Activated gamma-delta T cell treated with Interleukin-2 at 50 U/mL for 16 hours (primary cell): ENCODE measurements at regions not wholly inside any gene's neighbourhood (a gene's known extent, or its start where the extent isn't known, plus 50 kb on each side); places are given as distances from the start of the nearest gene placed in this dataset.
"Not testable (repeated sequence)": the region's sequence is repeated elsewhere in the genome, so short reads cannot be mapped to it uniquely, and the experiment has no call there.

Source experiments
- DNase-seq: peaks from one replicate; pipeline ENCODE4 v3.0.0-alpha.2; 2020

DNA sequence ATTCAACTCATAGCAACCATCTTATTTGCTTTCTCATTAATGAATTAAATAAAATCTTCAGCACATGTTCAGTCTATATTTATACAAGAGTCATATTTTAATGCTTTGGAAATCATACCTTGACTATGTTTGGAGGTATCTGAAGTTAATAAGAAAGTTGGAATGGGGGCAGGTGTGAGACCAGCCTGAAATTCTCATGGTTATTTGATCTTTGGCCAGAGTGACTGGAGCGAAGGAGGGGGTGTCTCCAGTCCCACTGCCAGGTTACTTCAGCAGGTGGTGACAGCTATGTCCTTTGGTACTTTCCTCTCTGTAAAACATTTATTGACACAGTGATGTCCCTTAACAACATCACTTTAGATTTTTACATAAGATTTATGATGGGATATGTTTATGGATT, 318.1 kb upstream of the SGCD start:
- no peak for DNase-seq

DNA sequence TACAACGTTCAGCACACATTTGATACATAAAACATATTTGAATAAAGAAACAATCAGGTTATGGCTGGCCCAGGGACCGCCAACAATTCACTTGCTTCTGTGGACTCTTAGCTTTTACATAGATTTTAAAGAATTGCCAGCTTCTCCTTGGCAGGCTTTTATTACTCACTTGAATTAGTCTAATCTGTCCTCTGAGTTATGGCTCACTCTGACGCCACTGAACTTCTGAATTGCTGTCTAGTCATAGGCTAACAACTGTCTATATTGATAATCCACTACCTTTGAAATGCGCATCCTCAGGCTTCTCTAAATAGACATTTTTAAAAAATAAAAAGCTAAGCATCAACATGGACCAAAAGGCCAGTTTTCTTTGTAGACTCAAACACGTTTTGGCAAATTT, 317.4 kb upstream of the SGCD start:
- DNase-seq = no peak

DNA sequence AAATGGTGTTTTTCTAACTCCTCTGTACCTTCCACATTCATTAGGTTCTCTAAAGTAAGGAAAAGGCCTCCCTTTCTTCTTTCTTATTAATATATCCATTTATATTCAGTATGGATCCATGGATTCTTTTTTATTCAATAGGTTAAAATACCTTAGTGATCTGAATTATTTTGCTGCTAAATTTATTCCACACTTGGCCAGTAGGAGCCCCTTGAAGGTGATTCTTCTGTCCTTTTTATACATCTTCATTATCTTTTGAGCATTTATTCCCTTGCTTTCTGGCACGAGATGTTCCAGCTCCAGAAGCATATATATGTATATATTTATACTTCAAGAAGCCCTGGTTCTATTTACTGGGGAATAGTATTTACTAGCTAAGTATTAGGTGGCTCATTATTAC, 311.8 kb upstream of the SGCD start:
- no peak for DNase-seq

DNA sequence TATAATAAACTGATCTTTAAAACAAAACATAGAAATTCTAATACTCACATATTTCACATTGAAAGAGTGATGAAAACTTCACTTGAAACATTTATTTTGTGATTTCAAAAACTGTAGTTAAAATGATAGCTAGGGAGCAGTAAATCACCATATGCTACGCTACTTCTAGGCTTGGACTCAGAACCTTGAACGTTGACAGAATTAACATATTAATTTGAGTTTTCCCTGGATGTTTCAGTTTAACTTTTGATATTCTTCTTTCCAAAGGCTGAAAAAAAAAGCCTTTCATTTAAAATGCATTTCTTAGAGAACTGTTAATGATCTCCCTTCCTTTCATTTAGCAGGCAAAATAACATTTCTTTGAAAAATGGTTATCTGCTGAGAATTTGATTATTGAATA, 307.8 kb upstream of the SGCD start:
- no peak for DNase-seq

DNA sequence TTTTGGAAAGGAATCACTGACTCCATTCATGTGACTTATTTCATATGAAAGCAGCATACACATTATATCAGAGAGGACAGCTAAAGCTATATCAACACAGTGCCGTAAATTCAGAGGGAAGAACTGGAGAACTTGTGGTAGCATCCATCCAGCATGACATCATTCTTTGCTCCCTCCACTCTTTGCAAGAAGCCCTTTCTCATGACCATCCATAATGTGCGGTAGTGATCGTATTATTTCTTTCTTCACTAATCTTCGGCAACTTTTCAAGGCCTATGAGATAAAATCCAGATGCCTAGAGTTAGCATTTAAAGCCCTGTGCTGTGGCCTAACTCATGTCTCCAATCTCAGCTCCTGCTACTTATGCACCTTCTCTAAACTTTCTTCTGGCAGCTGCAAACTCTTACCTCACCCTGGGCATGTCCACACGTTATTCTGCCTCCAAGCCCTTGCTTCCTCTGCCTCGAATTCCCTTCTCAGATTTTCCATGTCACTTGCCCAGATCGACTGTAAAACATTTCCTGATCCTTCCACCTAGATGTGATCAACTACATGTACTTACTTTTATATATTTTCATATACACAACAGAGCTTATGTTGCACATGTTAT, 307.3 kb upstream of the SGCD start:
- no peak for DNase-seq

DNA sequence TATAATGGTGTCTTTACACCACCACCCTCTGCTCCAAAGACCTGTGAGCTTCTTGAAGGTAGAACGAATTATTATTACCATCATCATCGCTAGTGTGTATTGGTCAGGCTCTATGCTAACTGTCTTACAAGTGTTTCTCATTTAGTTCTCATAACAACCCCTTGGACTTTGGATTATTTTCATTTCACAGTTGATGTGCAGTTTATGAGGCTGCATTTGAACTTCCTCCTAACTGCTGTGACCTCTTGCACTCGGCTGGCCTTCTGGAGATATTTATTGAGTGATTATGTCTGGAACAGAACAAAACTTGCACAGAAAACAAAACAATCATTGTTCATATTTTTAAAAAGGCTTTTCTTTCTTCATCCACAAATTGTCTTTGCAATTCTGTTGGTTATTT, 306.3 kb upstream of the SGCD start:
- no peak for DNase-seq

DNA sequence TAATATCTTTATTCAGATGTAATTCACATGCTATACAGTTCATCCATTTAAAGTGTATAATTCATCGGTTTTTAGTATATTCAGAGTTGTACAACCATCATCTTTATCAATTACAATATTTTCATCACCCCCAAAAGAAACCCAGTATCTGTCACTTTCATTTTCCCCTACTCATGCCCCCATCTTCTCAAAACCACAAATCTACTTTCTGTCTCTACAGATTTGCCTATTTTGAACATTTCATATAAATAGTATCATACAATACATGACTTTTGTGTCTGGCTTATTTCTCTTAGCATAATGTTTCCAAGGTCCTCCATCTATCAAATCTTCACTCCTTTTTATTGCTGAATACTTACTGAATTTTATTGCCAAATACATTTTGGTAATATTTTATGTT, 305.1 kb upstream of the SGCD start:
- no peak for DNase-seq

DNA sequence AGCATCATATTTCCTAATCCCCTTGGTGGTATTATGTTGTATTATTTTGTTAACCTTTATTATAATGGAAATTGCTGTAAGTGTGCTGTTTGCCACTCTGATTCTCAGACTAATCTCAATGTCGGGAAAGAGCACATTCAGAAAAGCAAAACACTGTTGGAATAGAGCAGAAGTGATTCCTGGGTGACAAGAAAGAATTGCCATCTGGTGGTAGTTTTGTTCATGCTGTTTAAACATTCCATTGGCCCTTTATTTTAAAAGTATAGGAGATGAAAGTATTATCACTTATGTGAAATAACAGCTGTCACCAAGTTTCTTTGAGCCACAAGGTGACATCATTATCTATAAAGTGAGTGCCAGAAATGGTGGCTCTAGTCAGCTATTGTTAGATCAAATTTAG, 301.3 kb upstream of the SGCD start:
- no peak for DNase-seq

DNA sequence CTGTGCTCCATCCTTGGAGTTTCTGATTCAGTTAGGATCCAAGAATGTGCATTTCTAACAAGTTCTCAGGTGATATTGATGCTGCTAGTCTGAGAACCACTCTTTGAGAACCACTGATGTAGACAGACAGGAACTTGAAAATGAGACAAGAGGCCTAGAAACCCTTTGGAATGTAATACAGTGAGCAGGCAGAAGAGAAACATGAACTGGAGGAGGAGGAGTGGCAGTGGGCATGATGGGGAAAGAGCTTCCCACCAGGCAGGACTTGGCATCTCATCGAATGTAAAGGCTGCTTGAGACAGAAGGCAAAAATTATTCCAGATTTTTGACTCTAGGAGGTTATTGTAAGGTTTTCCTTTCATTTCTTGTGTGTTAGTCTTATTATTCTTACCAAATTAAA, 295.8 kb upstream of the SGCD start:
- no peak for DNase-seq

DNA sequence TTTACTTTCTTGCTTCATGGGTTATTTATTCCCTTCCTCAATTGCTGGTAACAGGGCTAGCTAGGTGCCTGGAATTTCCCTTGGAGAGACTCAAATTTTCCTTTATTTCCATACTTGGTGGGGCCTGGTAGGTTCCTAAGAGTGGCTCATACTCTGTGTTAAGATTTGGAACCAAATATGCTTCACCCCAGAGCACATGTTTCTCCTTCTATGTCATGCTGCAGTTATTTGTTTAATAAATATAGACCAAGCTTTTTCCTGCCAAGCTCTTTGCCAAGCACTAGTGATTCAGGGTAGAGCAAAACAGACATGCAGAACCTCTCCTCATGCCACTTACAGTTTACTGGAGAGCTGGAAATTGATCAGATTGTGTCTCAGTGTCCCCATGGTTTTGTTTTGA, 290.3 kb upstream of the SGCD start:
- DNase-seq = no peak

DNA sequence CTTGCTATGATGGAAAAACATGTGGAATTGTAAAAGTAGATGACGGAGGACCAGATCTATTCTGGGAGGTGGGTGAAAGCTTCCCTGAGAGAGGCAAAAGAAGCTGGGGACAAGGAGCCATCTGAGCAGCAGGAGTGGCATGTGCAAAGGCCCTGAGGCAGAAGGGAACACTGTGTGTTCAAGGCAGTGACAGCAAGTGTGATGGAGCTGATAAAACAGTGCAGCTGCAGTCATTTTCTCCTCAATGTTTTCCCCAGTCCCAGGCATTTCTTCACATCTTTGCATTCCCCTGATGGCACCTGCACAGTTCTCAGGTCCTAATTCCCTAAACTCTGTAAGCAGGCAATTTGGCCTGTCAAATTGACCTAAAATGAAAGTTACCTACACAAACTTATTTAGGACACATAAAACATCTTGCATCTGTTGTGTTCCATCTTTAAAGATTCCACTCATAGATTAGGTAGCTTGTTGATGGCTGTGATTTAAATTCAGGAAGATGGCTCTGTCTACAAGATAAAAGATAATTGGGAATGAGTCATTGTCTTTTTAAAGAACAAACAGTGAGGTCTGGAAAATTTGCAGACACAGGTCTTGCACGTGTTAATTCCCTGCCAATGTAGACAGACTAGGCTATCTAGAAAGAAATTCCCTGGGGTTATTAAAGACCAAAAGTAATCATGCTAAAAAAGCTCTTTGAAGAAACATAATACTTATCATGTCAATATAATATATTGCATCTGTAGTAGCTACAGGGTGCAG, 289.6 kb upstream of the SGCD start:
- no peak for DNase-seq

DNA sequence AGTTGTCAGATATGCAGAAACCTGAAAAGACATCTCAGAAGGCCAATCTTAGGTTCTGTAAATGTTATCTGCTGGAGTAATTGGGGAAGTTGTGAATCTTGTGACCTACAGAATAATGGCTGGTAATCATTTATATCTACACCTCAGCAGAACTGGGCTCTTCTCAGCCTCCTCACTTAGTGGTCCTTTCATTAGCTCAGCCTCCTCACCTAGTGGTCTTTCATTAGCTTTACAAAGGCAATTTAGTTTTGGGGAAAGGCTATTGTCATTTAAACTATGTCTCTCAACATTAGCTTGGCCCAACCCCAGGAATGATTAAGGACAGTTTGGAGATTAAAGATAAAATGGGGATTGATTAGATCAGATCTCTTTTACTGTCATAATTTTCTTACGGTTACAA, 284.2 kb upstream of the SGCD start:
- no peak for DNase-seq

DNA sequence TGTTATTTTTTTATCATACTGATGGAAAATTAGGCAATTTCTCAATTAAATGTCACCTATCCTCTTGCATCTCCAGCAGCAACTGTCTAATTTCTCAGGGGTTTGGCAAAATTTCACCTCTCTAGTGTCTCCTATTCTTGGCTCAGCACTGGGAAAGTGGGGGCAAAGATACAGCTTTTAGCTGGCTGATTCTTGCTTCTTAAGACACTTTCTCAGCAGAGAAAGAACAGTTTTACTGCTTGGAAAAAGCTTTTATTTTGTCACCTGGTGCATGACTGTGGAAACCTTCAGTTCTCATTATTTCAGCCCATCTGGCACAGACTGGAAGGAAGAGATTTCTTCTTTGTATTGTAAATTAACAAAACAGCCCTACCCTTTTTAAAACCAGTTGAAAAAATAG, 283.6 kb upstream of the SGCD start:
- DNase-seq = no peak

DNA sequence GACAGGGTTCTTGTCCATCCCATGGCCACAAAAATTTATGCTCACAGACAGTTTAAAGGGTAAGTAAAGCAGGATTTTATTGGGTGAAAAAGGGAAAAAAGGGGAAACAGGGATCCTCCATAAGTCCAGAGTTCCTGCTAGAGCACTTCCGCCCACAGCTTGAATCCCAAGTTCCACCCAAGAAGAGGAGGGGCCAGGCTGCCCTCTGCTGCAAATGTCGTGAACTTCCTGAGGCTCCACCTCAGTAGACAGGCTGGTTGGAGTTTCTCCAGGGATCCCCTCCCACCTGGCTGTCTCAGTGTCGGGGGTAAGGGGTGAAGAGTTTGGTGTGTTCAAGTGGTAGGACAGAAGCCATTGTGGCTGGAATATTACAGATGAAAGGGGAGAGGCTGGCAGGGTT, 275.0 kb upstream of the SGCD start:
- DNase-seq = no peak

DNA sequence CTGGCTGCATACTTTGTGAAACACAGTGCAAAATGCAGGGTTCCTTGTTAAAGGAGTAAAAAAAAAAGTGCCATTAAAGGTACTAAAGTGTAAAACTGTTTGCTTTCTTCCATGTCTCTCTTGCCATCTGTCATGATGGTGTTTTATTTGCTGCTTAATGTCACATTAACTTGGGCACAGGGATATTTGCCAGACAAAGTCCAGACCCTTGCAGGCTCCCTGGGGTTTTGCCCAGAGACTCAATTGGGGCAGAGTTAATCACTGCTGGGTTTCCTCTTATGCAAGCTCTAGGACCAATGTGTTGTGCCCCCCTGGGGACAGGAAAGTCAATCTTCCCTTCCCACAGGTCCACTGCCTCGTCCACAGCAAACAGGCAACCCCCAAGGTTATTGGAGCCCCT, 274.3 kb upstream of the SGCD start:
- DNase-seq = no peak

DNA sequence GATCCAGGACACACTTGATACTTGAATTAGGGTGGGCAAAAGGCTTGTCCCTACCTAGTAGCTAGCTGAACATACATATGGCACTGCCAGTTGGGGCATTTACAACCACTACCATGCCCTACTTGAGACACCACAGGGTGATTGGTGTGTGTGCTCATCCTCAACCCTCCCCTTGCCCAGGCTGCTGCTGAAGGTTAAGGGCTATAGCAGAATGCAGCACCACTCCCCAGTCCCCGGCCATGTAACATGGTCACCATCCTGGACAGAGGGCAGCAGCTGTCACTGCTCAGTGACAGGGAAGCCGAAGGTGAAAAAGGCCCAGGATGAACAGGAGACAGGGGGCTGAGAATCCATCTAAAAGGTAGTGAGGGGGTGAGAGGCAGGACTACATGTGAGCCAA, 273.9 kb upstream of the SGCD start:
- no peak for DNase-seq

DNA sequence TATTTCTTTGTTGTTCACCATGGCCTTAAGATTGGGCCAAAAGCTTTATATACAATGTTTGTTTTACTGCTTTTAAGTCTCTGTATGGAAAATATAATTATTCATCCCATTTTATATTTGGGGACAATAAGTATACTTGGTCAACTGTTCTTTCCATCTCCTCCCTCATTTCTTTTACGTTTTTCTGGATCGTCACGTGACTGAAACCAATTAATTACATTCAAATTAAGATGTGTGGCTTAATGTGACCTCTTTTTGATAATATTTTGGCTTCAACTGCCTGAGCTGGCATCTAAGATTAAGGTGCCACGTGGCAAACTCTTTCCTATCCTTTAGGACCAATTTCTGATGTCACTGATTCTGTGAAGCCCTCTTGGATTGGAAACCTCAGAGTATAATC, 250.1 kb upstream of the SGCD start:
- no peak for DNase-seq

DNA sequence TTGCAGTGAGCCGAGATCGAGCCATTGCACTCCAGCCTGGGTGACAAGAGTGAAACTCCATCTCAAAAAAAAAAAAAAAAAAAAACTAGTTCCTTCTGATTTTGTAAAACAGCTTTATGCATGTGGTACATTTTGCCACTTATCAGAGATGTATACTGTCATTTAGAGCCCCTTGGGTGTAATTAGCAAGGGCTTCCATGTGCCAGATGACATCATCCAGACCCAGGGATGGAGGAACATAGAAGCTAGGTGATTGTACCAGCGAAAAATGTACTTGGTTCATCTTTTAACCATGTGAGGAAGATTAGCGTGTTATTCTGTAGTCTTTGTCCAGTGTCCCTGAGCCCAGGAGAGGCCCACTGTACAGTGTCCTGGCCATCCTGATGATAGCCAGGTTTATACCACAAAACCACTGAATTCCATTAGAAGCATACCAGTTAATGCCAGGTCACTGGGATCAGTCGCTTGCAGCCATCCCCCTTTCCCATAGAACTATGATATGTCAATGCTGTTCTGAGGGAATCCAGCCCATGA, 239.3 kb upstream of the SGCD start:
- no peak for DNase-seq

DNA sequence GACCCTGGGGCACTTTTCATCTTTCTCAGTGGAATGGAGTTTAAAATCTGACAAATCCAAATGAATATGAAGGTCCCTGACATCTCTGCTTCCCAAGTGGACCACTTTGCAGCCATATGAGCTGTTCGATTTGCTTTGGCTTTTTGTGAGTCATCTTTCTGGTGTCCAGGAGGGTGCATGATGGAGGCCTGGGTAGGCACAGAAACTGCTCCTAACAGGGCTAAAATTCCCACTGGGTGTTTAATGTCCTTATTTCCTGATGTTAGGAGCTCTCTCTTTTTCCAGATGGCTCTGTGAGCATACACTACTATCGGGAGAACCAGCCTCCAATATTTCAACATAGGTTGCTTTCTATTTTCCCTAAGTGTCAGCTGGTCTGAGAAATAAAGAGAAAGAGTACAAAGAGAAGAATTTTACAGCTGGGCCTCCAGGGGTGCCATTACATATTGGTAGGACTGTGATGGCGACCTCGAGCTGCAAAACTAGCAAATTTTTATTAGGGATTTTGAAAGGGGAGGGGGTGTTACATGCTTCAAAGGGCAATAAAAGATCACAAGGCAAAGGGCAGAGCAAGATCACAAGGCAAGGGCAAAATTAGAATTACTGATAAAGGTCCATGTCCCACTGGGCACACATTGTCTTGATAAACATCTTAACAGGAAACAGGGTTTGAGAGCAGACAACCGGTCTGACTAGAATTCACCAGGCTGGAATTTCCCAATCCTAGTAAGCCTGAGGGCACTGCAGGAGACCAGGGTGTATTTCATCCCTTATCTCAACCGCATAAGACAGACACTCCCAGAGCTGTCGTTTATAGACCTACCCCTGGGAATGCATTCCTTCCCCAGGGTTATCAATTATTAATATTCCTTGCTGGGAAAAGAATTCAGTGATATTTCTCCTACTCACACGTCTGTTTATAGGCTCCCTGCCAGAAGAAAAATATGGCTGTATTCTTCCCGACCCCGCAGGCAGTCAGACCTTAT, 236.7 kb upstream of the SGCD start:
- DNase-seq = not testable (repeated sequence)

DNA sequence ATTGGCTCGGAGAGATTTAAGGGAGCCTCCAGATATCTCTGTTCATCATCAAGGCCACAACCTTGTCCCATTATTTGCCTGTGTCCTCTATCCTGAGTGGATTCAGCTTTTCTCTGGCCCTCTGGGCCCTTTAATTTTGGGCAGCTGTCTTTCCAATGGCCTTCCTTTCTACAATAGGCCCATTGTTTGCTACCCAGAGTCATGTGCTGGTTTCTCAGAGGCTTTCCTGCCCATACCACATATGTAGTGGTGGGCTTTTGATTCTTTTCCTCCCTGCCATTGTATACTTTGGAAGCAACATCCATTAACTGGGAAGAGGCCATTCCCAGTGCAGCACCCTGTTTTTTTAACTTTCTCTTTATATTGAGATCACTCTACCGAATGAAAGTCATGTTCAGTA, 233.9 kb upstream of the SGCD start:
- DNase-seq = no peak

DNA sequence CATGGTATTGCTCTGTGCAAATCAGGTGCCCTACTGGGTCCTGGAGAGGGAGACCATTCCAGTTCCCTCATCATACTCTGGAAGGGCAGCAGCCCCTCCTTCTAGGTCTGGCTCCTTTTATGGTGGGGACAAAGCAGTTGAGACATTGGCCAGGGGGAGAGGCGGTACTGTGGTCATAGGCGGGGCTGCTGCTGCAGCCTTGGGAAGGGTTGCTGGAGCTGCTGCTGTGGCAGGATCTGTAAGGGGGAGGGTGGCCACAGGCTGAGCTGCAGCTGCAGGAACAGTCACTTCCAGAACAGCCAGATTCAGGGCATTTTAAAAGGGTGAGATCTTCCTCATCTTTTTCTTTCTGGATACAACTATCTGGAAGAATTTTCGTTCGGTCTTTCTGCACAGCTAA, 233.0 kb upstream of the SGCD start:
- DNase-seq = no peak

DNA sequence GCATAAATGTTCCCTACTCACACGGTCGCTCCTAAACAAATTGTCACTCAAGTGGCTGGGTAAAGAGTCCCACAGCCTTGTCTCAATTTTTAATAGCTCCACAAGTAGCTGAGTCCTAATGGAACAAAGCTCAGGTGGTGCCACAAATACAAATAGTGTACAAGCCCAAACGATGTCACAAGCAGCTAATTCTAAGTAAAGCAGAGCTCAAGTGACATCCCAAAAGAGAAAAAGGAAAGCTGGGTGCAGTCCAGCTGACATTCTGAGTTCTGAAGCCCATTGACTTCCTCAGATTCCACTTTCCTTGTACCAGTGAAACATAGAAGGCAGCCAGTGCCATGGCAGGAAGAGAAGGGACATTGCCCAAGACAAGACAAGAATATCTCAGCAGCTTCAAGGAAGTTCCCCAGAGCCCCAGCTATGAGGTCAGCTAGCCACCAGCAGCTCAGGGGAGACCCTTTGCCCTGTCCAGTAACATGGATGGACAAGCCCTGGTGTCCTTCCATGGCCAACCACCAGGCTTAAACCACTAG, 231.2 kb upstream of the SGCD start:
- DNase-seq = no peak

DNA sequence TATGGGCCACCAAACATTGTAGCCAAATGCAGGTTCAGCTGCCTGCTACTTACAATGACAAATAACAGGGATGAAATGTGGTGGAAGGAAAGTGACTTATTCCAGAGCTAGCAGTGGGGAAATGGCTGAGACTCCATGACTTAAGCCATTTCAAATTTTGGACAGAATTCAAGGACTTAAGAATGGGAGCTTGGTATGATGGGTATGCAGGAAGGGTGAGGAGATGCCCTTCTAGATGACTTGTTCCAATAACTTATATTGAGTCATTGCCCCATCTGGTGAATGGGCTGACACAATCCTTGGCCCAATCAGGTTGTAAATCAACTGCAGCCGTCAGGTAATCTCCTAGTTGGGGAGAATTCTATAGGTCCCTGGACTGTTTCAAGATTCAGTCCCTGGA, 230.7 kb upstream of the SGCD start:
- no peak for DNase-seq
